GM23338 (cell line): ENCODE measurements at regions not wholly inside any gene's neighbourhood (a gene's known extent, or its start where the extent isn't known, plus 50 kb on each side); places are given as distances from the start of the nearest gene placed in this dataset.

ENCODE experiments used
- CREB1 ChIP-seq: fragments of 250-450 bp; sonication (Bioruptor Pico); IDR thresholded peaks from 2 replicates; pipeline ENCODE4 v1.5.0; 2020; ENCODE audit warnings: low read depth, mild to moderate bottlenecking, moderate library complexity
- EZH2 ChIP-seq: fragments of 200-600 bp; sonication (generic); IDR thresholded peaks from one replicate; pipeline ENCODE4 v1.8.0; 2017; ENCODE audit warnings: antibody characterized with exemption, mild to moderate bottlenecking, low read depth; ENCODE audit not compliant: unreplicated experiment
- EZH2phosphoT487 ChIP-seq: fragments of 200-600 bp; sonication (generic); IDR thresholded peaks from one replicate; pipeline ENCODE4 v1.8.1; 2018; ENCODE audit warnings: antibody characterized with exemption; ENCODE audit not compliant: unreplicated experiment
- JUNB ChIP-seq: IDR thresholded peaks from one replicate; pipeline ENCODE4 v1.6.1; 2016; ENCODE audit warnings: antibody characterized with exemption; ENCODE audit not compliant: unreplicated experiment
- NANOG ChIP-seq: IDR thresholded peaks from 2 replicates; pipeline ENCODE4 v1.6.1; 2016; ENCODE audit warnings: antibody characterized with exemption, borderline replicate concordance
- POLR2AphosphoS5 ChIP-seq: IDR thresholded peaks from 2 replicates; pipeline ENCODE4 v1.6.1; 2016; ENCODE audit warnings: antibody characterized with exemption, low read depth
- ZNF114 ChIP-seq: fragments of 250-450 bp; sonication (Bioruptor Pico); IDR thresholded peaks from 2 replicates; pipeline ENCODE4 v1.5.0; 2020; ENCODE audit warnings: mild to moderate bottlenecking, moderate library complexity
- ZNF331 ChIP-seq: fragments of 250-450 bp; sonication (Bioruptor Pico); IDR thresholded peaks from 2 replicates; pipeline ENCODE4 v1.5.0; 2020; ENCODE audit warnings: low read depth, mild to moderate bottlenecking, moderate library complexity
- TF ChIP-seq, protein P1 (sequence below), 2 experiments: fragments of 200-600 bp in 1 of 2; sonication (generic) in 1 of 2; conservative IDR thresholded peaks; 2 replicates each; pipeline versions ENCODE4 v1.5.1 to v1.6.1; 2016 to 2017; ENCODE audit warnings: antibody characterized with exemption in 2 of 2, low read depth in 2 of 2, mild to moderate bottlenecking in 2 of 2, moderate library complexity in 1 of 2
- TF ChIP-seq, protein P2 (sequence below): IDR thresholded peaks from one replicate; pipeline ENCODE4 v1.6.1; 2018; ENCODE audit warnings: antibody characterized with exemption; ENCODE audit not compliant: unreplicated experiment
- TF ChIP-seq, protein P3 (sequence below): IDR thresholded peaks from 2 replicates; pipeline ENCODE4 v1.6.1; 2016; ENCODE audit warnings: antibody characterized with exemption

DNA sequence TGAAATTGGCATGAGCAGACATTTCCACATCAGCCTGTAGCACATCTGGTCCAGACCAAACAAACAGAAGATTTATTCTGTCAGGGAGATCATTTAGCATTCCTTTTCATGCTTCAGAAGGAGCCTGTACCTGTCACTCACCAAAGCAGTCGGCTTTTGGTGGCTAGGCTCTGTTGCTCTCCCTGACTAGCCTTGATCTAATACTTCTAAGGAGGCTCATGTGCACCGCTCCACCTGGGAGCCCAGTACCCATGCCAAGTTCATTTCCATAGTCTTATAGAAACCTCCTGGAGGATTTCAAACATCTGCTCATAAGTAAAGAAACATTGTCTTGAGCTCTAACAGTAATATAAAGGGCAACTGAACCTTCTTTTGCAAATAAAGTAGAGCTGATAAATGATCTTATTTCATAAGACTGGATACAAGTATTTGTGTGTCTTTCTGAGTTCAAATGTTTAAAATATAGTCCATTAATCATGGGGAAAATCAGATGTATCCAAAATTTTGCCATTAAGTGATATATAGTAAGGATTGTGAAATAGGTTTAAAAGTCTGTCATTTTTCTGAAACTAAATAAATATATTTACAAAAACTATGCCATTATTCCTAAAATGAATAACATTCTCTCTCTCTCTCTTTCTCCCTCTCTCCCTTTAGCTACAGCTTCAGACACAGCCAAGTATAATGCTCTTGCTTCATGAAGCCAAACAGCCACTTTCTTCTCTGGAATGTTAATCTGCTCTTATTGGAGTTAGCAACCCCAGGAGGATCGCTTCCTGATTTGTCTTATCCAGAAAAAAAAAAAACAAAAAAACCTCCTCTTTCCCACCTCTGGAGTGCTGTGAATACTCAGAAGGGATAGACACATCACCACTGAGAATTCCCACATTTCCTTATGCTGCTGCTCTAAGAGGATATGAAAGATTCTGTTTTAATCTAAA, 192.7 kb upstream of the TFAP2D start:
- TF ChIP-seq EZH2 (no peak), ZNF331 (CRISPR knock-in tag) (no peak), EZH2phosphoT487 (no peak), POLR2AphosphoS5 (no peak), CREB1 (CRISPR knock-in tag) (no peak), ZNF114 (no peak), NANOG (no peak), JUNB (no peak)
- TF ChIP-seq, protein P1, sequence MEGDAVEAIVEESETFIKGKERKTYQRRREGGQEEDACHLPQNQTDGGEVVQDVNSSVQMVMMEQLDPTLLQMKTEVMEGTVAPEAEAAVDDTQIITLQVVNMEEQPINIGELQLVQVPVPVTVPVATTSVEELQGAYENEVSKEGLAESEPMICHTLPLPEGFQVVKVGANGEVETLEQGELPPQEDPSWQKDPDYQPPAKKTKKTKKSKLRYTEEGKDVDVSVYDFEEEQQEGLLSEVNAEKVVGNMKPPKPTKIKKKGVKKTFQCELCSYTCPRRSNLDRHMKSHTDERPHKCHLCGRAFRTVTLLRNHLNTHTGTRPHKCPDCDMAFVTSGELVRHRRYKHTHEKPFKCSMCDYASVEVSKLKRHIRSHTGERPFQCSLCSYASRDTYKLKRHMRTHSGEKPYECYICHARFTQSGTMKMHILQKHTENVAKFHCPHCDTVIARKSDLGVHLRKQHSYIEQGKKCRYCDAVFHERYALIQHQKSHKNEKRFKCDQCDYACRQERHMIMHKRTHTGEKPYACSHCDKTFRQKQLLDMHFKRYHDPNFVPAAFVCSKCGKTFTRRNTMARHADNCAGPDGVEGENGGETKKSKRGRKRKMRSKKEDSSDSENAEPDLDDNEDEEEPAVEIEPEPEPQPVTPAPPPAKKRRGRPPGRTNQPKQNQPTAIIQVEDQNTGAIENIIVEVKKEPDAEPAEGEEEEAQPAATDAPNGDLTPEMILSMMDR (conservative IDR thresholded peaks at IDR 0.05; ENCODE audit: low read depth in 2 of 2), result no peak
- TF ChIP-seq, protein P2, sequence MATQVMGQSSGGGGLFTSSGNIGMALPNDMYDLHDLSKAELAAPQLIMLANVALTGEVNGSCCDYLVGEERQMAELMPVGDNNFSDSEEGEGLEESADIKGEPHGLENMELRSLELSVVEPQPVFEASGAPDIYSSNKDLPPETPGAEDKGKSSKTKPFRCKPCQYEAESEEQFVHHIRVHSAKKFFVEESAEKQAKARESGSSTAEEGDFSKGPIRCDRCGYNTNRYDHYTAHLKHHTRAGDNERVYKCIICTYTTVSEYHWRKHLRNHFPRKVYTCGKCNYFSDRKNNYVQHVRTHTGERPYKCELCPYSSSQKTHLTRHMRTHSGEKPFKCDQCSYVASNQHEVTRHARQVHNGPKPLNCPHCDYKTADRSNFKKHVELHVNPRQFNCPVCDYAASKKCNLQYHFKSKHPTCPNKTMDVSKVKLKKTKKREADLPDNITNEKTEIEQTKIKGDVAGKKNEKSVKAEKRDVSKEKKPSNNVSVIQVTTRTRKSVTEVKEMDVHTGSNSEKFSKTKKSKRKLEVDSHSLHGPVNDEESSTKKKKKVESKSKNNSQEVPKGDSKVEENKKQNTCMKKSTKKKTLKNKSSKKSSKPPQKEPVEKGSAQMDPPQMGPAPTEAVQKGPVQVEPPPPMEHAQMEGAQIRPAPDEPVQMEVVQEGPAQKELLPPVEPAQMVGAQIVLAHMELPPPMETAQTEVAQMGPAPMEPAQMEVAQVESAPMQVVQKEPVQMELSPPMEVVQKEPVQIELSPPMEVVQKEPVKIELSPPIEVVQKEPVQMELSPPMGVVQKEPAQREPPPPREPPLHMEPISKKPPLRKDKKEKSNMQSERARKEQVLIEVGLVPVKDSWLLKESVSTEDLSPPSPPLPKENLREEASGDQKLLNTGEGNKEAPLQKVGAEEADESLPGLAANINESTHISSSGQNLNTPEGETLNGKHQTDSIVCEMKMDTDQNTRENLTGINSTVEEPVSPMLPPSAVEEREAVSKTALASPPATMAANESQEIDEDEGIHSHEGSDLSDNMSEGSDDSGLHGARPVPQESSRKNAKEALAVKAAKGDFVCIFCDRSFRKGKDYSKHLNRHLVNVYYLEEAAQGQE, result no peak
- TF ChIP-seq, protein P3, sequence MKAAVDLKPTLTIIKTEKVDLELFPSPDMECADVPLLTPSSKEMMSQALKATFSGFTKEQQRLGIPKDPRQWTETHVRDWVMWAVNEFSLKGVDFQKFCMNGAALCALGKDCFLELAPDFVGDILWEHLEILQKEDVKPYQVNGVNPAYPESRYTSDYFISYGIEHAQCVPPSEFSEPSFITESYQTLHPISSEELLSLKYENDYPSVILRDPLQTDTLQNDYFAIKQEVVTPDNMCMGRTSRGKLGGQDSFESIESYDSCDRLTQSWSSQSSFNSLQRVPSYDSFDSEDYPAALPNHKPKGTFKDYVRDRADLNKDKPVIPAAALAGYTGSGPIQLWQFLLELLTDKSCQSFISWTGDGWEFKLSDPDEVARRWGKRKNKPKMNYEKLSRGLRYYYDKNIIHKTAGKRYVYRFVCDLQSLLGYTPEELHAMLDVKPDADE, result no peak
